ENCODE measurements at regions not wholly inside any gene's neighbourhood (a gene's known extent, or its start where the extent isn't known, plus 50 kb on each side); places are given as distances from the start of the nearest gene placed in this dataset.
"Not testable (repeated sequence)": the region's sequence is repeated elsewhere in the genome, so short reads cannot be mapped to it uniquely, and the experiment has no call there.

- DNase-seq, result no peak
Observed at GRCh38 chr14:99007795-99008194, 264.2 kb downstream of the BCL11B start.

- DNase-seq, result no peak
Observed at GRCh38 chr14:99009871-99010270, 262.1 kb downstream of the BCL11B start.

DNA sequence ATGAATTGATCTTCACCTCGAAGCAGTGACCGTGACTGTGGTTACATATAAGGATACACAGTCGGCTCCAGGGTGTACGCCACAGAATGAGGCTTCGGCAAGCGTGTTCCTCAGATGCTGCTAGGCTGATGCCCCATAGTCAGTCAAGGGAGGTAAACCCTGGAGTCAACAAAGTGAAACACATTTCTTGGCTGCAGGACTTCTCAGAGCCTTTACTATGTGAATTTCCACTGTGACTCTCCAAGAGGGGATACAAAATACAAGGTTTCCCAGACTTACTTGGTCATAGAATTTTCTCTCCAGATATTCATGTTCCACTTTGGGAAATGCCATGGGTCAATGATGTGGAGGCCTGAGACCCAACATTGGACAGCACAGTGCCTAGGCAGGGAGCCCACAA lies 260.6 kb downstream of the BCL11B start:
- no peak for DNase-seq

GRCh38 chr14:99012703-99013102 lies 259.3 kb downstream of the BCL11B start:
- no peak for DNase-seq

DNA sequence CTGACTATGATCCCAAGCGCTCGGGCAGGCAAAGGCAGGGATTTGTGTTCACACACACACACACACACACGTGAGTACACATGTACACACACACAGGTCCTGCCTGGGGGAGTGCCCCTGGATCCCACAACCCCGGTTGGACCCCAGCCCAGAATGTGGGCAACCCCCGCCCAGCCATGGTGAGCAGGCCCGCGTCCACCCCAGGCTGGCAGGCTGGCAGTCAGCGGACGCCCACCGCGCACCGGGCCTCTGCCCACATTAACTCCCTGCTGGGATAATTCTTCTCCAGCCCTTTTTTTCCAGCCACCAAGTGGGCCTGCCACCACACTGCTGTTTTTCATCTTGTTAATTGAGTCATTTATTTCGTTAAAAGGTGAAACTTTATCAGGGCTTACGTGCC lies 256.2 kb downstream of the BCL11B start:
- DNase-seq, result no peak

GRCh38 chr14:99023371-99023770 lies 248.6 kb downstream of the BCL11B start:
- no peak for DNase-seq

- no peak for DNase-seq
Observed at GRCh38 chr14:99024926-99025325, 247.1 kb downstream of the BCL11B start.

DNA sequence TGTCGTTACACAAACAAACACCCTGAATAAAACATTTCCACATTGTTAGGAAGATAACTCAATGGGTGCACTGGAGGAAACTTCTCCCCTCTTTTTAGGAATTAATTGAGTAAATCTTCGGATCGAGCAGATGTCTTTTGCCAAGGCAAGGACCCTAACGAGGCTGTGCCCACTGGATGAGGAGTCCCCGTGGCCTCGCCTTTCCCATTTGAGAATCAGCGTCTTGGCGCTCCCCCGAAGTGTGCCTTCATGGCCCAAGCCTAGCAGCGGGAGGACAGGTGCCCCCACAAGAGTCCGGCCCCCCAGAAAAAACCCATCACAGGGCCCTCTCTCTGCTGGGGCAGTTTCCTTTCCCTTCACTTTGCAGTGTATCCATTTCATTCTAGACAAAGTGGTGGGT lies 246.6 kb downstream of the BCL11B start:
- no peak for DNase-seq

DNA sequence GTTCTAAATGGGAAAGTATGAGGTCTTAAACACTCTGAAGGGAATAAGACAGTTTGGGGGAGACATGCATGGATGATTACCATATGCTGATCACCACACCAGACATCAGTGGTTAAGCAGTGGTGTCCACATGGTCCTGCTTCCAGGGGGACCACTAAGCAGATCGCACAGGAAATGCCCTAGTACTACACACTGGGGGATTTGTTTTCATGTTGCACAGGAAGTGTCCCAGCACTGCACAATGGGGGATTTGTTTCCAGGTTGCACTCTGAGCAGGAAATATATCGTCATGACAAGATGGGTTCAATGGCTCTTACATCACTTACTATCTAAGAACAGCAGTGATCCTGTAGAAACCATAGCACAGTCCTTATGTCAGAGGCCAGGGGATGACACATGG lies 245.5 kb downstream of the BCL11B start:
- DNase-seq, result no peak

DNA sequence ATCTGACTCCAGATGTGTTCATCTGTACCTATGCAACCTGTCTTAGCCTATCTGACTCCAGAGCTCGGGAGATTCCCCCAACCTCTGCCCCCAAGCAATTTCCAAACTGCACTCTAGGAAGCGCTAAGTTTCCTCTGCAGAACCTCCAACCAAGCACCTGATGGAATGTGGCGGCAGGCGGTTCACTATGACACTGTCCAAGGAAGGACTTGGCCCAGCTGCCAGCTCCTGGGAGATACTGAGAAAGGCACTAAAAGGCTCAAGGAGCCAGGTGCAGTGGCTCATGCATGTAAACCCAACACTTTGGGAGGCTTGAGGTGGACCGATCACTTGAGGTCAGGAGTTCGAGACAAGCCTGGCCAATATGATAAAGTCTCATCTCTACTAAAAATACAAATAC lies 244.0 kb downstream of the BCL11B start:
- DNase-seq, result no peak

- DNase-seq, result no peak
Observed at GRCh38 chr14:99028521-99028920, 243.5 kb downstream of the BCL11B start.

DNA sequence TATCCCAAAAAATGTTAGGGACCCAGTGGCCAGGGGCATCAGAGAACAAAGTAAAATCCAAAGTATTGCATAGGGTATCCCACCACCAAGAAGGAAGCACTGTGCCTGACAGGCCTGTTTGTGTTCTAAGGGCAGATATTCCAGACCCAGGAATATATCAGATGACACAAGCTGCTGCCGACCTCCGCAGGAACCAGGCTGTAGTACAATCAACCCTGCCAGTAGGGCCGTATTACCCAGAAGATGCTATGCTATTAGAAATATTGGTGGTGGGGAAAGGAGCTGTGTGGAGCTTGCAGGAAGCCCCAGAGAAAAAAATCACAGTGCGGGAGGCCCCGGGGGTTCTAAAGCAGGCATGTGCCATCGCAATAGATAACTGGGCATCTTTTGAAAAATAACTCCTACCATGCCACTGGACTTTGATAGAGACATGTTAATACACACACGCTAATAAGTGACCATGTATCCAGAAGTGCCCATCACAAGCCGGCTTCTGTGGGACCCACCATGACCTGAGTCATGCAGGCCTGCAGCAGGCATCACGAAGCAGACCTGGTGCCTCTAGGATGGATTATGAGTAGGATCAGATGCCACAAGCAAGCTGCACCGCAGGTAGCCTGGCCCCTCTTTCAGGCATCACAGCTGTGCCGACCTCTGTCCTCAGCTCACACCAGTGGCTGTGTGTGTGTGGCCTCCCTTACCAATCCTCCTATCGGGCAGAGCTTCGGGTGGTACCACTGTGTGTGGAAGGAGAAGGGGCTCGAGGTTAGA lies 242.7 kb downstream of the BCL11B start:
- no peak for DNase-seq

GRCh38 chr14:99029916-99030305 lies 242.1 kb downstream of the BCL11B start:
- no peak for DNase-seq

DNA sequence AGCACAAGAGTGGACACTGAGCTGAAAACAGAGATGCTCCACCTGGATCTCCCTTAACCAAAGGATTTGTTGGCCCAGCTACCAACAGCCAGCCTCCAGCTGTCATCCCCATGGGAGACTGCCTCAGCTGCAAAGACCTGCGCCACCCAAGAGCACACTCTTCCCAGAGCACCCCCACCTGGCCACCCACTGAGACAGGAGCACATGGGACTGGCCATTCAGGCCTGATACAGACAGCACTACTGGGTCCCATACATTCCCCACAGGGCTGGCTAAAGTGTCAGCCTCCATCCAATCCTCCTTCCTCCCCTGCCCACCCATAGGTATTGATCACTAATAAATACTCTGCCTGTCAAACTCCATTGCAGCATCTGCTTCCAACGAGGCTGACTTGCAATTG lies 241.5 kb downstream of the BCL11B start:
- DNase-seq, result no peak

- no peak for DNase-seq
Observed at GRCh38 chr14:99032759-99033158, 239.2 kb downstream of the BCL11B start.

DNA sequence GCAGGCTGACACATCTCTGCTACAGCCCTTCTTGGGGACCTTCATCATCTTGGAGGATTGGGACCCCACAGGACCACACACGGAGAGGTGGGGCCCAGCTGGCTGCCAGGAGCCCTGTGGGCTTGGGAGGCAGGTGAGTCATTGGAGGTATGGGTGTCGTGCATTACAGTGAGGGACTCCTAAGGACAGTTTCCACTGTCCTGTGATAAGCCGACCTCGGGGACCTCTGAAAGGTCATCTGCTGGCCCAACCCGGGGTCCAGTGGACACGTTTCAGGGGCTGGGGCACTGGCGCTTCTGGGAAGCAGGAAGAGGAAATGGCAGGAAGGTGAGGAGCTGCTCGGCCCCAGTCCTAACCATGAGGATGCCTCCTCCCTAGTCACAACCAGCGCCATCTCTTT lies 238.0 kb downstream of the BCL11B start:
- no peak for DNase-seq

DNA sequence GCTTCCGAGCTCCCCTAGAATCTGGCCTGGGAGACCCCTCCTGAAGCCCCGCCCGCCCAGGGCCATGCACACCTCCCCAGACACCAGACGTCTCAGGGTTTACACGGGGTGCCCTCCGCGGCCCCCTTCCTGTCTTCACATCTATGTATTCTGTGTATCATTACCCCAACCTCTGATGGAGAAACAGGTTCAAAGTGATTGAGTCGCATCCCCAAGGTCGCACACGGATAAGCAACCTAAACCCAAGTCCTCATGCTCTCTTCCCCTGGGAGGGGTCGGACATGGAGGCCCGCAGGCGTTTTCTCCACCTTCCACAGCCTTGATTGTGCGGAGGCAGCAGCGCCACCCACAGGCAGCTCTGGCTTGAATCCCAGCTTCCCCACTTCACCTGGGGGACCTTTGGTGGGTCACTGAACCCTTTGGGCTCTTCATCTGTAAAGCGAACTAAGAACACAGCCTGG lies 237.3 kb downstream of the BCL11B start:
- DNase-seq, result no peak

DNA sequence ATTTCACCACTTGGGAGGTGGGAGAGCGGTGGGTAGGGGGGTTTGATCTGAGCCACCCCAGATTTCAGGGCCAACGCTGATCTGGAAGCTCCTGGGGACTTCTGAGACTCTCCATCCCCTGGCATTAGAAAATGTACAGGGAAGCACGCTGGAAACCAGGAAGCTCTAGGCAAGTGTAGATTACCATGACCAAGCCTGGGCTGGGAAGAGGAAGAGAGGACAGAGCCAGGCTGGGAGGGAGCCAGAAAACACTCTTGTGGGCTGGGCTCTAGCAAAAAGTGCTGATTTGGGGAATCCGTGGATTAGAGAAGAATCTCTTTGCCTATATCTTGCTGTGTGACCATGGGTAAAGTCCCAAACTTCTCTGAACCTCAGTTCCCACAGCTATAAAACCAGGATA lies 236.7 kb downstream of the BCL11B start:
- no peak for DNase-seq

- no peak for DNase-seq
Observed at GRCh38 chr14:99035712-99036610, 236.0 kb downstream of the BCL11B start.

GRCh38 chr14:99036611-99037293 lies 235.2 kb downstream of the BCL11B start:
- no peak for DNase-seq

DNA sequence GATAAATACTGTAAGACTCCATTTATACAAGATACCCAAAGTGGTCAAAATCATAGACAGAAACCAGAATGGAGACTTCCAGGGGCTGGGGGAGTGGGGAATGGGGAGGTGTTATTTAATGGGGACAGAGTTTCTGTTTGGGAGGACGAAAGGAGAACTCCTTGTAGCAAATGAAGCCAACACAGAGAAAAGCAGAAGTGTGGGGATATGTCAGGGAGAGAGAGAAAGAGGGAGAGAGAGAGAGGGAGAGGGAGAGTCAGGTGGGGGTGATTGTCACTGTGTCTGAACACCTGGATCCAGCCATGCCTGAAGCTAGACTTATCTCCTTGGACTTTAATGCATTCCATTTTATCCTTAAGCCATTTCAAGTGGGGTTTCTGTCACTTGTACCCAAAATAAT lies 234.7 kb downstream of the BCL11B start:
- DNase-seq, result not testable (repeated sequence)

DNA sequence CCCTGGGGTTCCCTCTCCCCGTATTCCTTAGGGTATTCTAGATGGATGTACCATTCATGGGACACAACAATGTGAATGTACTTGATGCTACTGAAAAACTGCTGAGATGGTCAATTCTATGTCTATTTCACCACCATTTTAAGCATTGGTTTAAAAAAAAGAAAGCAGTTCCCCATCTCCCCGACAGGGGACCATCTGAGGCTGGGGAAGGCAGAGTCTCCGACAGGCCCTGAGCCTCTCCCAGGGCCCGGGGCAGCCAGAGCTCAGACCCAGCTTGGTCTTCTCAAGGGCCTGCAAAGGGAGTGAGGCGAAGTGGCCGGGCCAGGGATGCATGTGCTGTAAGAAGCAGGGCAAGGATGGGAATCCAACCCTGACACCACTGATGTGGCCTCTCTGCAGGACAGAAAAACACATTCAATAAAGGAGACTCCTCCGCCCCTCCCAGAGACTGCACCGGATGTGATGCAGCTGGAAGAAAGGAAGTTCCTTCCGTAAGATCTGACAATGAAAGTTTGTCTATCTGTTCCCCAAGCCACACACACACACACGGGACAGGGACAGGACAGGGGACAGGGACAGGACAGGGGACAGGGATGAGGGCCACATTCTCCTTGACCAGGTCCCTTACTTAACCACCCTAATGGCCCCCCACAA lies 234.1 kb downstream of the BCL11B start:
- DNase-seq, result no peak

GRCh38 chr14:99038431-99038820 lies 233.6 kb downstream of the BCL11B start:
- no peak for DNase-seq
